ENCODE measurements at regions not wholly inside any gene's neighbourhood (a gene's known extent, or its start where the extent isn't known, plus 50 kb on each side); places are given as distances from the start of the nearest gene placed in this dataset.

- TF ChIP-seq, protein P1, sequence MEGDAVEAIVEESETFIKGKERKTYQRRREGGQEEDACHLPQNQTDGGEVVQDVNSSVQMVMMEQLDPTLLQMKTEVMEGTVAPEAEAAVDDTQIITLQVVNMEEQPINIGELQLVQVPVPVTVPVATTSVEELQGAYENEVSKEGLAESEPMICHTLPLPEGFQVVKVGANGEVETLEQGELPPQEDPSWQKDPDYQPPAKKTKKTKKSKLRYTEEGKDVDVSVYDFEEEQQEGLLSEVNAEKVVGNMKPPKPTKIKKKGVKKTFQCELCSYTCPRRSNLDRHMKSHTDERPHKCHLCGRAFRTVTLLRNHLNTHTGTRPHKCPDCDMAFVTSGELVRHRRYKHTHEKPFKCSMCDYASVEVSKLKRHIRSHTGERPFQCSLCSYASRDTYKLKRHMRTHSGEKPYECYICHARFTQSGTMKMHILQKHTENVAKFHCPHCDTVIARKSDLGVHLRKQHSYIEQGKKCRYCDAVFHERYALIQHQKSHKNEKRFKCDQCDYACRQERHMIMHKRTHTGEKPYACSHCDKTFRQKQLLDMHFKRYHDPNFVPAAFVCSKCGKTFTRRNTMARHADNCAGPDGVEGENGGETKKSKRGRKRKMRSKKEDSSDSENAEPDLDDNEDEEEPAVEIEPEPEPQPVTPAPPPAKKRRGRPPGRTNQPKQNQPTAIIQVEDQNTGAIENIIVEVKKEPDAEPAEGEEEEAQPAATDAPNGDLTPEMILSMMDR (IDR thresholded peaks at IDR 0.05): no peak
- TF ChIP-seq, protein P2, sequence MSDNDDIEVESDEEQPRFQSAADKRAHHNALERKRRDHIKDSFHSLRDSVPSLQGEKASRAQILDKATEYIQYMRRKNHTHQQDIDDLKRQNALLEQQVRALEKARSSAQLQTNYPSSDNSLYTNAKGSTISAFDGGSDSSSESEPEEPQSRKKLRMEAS (IDR thresholded peaks at IDR 0.05): no peak
- no peak for TF ChIP-seq RFX5 (IDR thresholded peaks at IDR 0.05)
- no peak for TF ChIP-seq CHD4 (IDR thresholded peaks at IDR 0.05; ENCODE audit: borderline replicate concordance)
- no peak for TF ChIP-seq RNF2 (IDR thresholded peaks at IDR 0.05; ENCODE audit: borderline replicate concordance, low read depth)
- TF ChIP-seq EP300 (IDR thresholded peaks at IDR 0.05): no peak
- TF ChIP-seq, protein P3, sequence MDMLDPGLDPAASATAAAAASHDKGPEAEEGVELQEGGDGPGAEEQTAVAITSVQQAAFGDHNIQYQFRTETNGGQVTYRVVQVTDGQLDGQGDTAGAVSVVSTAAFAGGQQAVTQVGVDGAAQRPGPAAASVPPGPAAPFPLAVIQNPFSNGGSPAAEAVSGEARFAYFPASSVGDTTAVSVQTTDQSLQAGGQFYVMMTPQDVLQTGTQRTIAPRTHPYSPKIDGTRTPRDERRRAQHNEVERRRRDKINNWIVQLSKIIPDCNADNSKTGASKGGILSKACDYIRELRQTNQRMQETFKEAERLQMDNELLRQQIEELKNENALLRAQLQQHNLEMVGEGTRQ (IDR thresholded peaks at IDR 0.05): no peak
- no peak for TF ChIP-seq KDM1A (IDR thresholded peaks at IDR 0.05; ENCODE audit: low read depth)
- TF ChIP-seq RCOR1 (IDR thresholded peaks at IDR 0.05; ENCODE audit: low read depth, low read length): no peak
- TF ChIP-seq MYC (IDR thresholded peaks at IDR 0.05; ENCODE audit: borderline replicate concordance, low read length): no peak
These were observed 179.1 kb upstream of the LPP start for GRCh38 chr3:187974871-187975271.

Measured in A549 (cell line).